ENCODE measurements at regions not wholly inside any gene's neighbourhood (a gene's known extent, or its start where the extent isn't known, plus 50 kb on each side); places are given as distances from the start of the nearest gene placed in this dataset.
A peak's percentile ranks its signal among the peaks of the same experiment; 100 is the strongest.

GRCh38 chr1:25057188-25057587 is 127.1 kb upstream of the RUNX3 start:
- Histone ChIP-seq H3K4me3 (ENCODE audit: low read length in 3 of 3) (no peak overlapping the region), H3K27ac (ENCODE audit: low read depth in 2 of 2, low read length in 2 of 2) (no peak overlapping the region), H3K4me1 (ENCODE audit: control insufficient read depth in 2 of 3, insufficient read depth in 2 of 3, low read depth in 1 of 3, low read length in 3 of 3) (no peaks in the 10 kb centered on the region), H3K9me3 (ENCODE audit: control insufficient read depth in 2 of 3, insufficient read depth in 1 of 3, low read length in 3 of 3) (no peaks in the 10 kb centered on the region), H3K27me3 (ENCODE audit: control insufficient read depth, insufficient read depth, low read length) (no peaks in the 10 kb centered on the region), H3K9ac (ENCODE audit: low read length in 3 of 3) (no peak overlapping the region), H3K36me3 (ENCODE audit: control insufficient read depth in 2 of 3, insufficient read depth in 3 of 3, low read length in 3 of 3) (no peaks in the 10 kb centered on the region)
- DNase-seq (peak in 1 of 5 donors; percentile 55), FAIRE-seq (no peak)
- intact Hi-C loops (cut with DNase I), result no loop called here
- no peak for TF ChIP-seq CTCF (IDR thresholded peaks at IDR 0.05; ENCODE audit: borderline replicate concordance, extremely low read depth, insufficient read depth)

- TF ChIP-seq CTCF (IDR thresholded peaks at IDR 0.05; ENCODE audit: borderline replicate concordance, extremely low read depth, insufficient read depth), result no peak
- FAIRE-seq, result no peak
- Histone ChIP-seq H3K27me3 (ENCODE audit: control insufficient read depth, insufficient read depth, low read length) (no peaks in the 10 kb centered on the region), H3K36me3 (ENCODE audit: control insufficient read depth in 2 of 3, insufficient read depth in 3 of 3, low read length in 3 of 3) (no peaks in the 10 kb centered on the region), H3K27ac (ENCODE audit: low read depth in 2 of 2, low read length in 2 of 2) (no peak overlapping the region), H3K4me3 (ENCODE audit: low read length in 3 of 3) (no peak overlapping the region), H3K4me1 (ENCODE audit: control insufficient read depth in 2 of 3, insufficient read depth in 2 of 3, low read depth in 1 of 3, low read length in 3 of 3) (no peaks in the 10 kb centered on the region), H3K9ac (ENCODE audit: low read length in 3 of 3) (no peak overlapping the region), H3K9me3 (ENCODE audit: control insufficient read depth in 2 of 3, insufficient read depth in 1 of 3, low read length in 3 of 3) (no peaks in the 10 kb centered on the region)
- intact Hi-C loops (cut with DNase I), result no loop called here
- no peak for DNase-seq
These were observed 126.5 kb upstream of the RUNX3 start for GRCh38 chr1:25056536-25056935.

- no peaks in the 10 kb centered on the region for H3K9me3 ChIP-seq (ENCODE audit: control insufficient read depth in 2 of 3, insufficient read depth in 1 of 3, low read length in 3 of 3)
- no peak for TF ChIP-seq CTCF (IDR thresholded peaks at IDR 0.05; ENCODE audit: borderline replicate concordance, extremely low read depth, insufficient read depth)
- no peaks in the 10 kb centered on the region for H3K36me3 ChIP-seq (ENCODE audit: control insufficient read depth in 2 of 3, insufficient read depth in 3 of 3, low read length in 3 of 3)
- FAIRE-seq (no peak), DNase-seq (no peak)
- no peaks in the 10 kb centered on the region for H3K27me3 ChIP-seq (ENCODE audit: control insufficient read depth, insufficient read depth, low read length)
- H3K27ac ChIP-seq (ENCODE audit: low read depth in 2 of 2, low read length in 2 of 2), result no peak overlapping the region
- no peaks in the 10 kb centered on the region for H3K4me1 ChIP-seq (ENCODE audit: control insufficient read depth in 2 of 3, insufficient read depth in 2 of 3, low read depth in 1 of 3, low read length in 3 of 3)
- intact Hi-C loops (cut with DNase I), result no loop called here
- no peak overlapping the region for H3K9ac ChIP-seq (ENCODE audit: low read length in 3 of 3)
- no peak overlapping the region for H3K4me3 ChIP-seq (ENCODE audit: low read length in 3 of 3)
These were observed 125.9 kb upstream of the RUNX3 start for GRCh38 chr1:25055961-25056360.

- DNase-seq, result no peak
- H3K9ac ChIP-seq (ENCODE audit: low read length in 3 of 3), result no peak overlapping the region
- TF ChIP-seq CTCF (IDR thresholded peaks at IDR 0.05; ENCODE audit: borderline replicate concordance, extremely low read depth, insufficient read depth), result no peak
- H3K4me1 ChIP-seq (ENCODE audit: control insufficient read depth in 2 of 3, insufficient read depth in 2 of 3, low read depth in 1 of 3, low read length in 3 of 3), result no peaks in the 10 kb centered on the region
- no peak for FAIRE-seq
- H3K27ac ChIP-seq (ENCODE audit: low read depth in 2 of 2, low read length in 2 of 2), result no peak overlapping the region
- no peaks in the 10 kb centered on the region for H3K27me3 ChIP-seq (ENCODE audit: control insufficient read depth, insufficient read depth, low read length)
- no peak overlapping the region for H3K4me3 ChIP-seq (ENCODE audit: low read length in 3 of 3)
- intact Hi-C loops (cut with DNase I), result no loop called here
- H3K9me3 ChIP-seq (ENCODE audit: control insufficient read depth in 2 of 3, insufficient read depth in 1 of 3, low read length in 3 of 3), result no peaks in the 10 kb centered on the region
- no peaks in the 10 kb centered on the region for H3K36me3 ChIP-seq (ENCODE audit: control insufficient read depth in 2 of 3, insufficient read depth in 3 of 3, low read length in 3 of 3)
These were observed 125.3 kb upstream of the RUNX3 start for GRCh38 chr1:25055324-25055780.
